Astrocyte (in vitro differentiated cells and primary cell): ENCODE measurements at regions not wholly inside any gene's neighbourhood (a gene's known extent, or its start where the extent isn't known, plus 50 kb on each side); places are given as distances from the start of the nearest gene placed in this dataset.

Experiments
- CTCF ChIP-seq: IDR thresholded peaks from 2 replicates; pipeline ENCODE4 v1.5.1; 2011; ENCODE audit warnings: low read depth, mild to moderate bottlenecking, inconsistent platforms, low read length, moderate library complexity; ENCODE audit not compliant: insufficient read depth
- EZH2 ChIP-seq: IDR thresholded peaks from 2 replicates; pipeline ENCODE4 v1.6.1; 2012; ENCODE audit warnings: mild to moderate bottlenecking, low read length, inconsistent platforms; ENCODE audit not compliant: insufficient read depth

- TF ChIP-seq CTCF, result no peak
- TF ChIP-seq EZH2, result no peak
Observed at GRCh38 chr10:58140691-58141347, 126.9 kb downstream of the IPMK start.
